Hepatocyte (in vitro differentiated cells): ENCODE measurements at regions not wholly inside any gene's neighbourhood (a gene's known extent, or its start where the extent isn't known, plus 50 kb on each side); places are given as distances from the start of the nearest gene placed in this dataset.

ENCODE experiments used
- DNase-seq: peaks from one replicate; pipeline ENCODE4 v3.0.0-alpha.2; 2016; ENCODE audit warnings: low spot score
- H2AFZ ChIP-seq: fragments of 200-600 bp; sonication (generic); 2 replicates; pipeline ENCODE4 v1.6.0; 2016; ENCODE audit warnings: antibody characterized with exemption, mild to moderate bottlenecking
- H3K27ac ChIP-seq: fragments of 200-600 bp; sonication (generic); 2 replicates; pipeline ENCODE4 v1.5.1; 2016; ENCODE audit warnings: mild to moderate bottlenecking
- H3K27me3 ChIP-seq: fragments of 200-600 bp; sonication (generic); 2 replicates; pipeline ENCODE4 v1.6.1; 2016
- H3K36me3 ChIP-seq: fragments of 200-600 bp; sonication (generic); replicated peaks from 2 replicates; pipeline ENCODE4 v1.5.1; 2016; ENCODE audit warnings: low read depth; ENCODE audit not compliant: insufficient read depth
- H3K4me1 ChIP-seq: fragments of 200-600 bp; sonication (generic); 2 replicates; pipeline ENCODE4 v1.5.1; 2016; ENCODE audit warnings: mild to moderate bottlenecking, moderate library complexity; ENCODE audit not compliant: insufficient read depth
- H3K4me2 ChIP-seq: fragments of 200-600 bp; sonication (generic); 2 replicates; pipeline ENCODE4 v1.6.0; 2016
- H3K4me3 ChIP-seq: fragments of 200-600 bp; sonication (generic); 2 replicates; pipeline ENCODE4 v1.5.1; 2016; ENCODE audit warnings: mild to moderate bottlenecking
- H3K79me2 ChIP-seq: fragments of 200-600 bp; sonication (generic); 2 replicates; pipeline ENCODE4 v1.6.0; 2017; ENCODE audit warnings: mild to moderate bottlenecking
- H3K9me2 ChIP-seq: fragments of 200-600 bp; sonication (generic); replicated peaks from 2 replicates; pipeline ENCODE4 v1.6.0; 2017; ENCODE audit warnings: mild to moderate bottlenecking; ENCODE audit not compliant: insufficient read depth
- H3K9me3 ChIP-seq: fragments of 200-600 bp; sonication (generic); 2 replicates; pipeline ENCODE4 v1.5.1; 2016; ENCODE audit warnings: low read depth, mild to moderate bottlenecking
- H4K20me1 ChIP-seq: fragments of 200-600 bp; sonication (generic); 2 replicates; pipeline ENCODE4 v1.6.0; 2016; ENCODE audit warnings: mild to moderate bottlenecking; ENCODE audit not compliant: insufficient read depth, poor library complexity, severe bottlenecking
- CTCF ChIP-seq: fragments of 200-600 bp; sonication (generic); IDR thresholded peaks from 2 replicates; pipeline ENCODE4 v1.5.1; 2016; ENCODE audit warnings: antibody characterized with exemption, mild to moderate bottlenecking; ENCODE audit not compliant: poor library complexity
- EZH2 ChIP-seq: fragments of 200-600 bp; sonication (generic); IDR thresholded peaks from 2 replicates; pipeline ENCODE4 v1.6.1; 2016; ENCODE audit warnings: antibody characterized with exemption, mild to moderate bottlenecking, borderline replicate concordance
- EZH2phosphoT487 ChIP-seq: fragments of 200-600 bp; sonication (generic); IDR thresholded peaks from one replicate; pipeline ENCODE4 v1.6.1; 2018; ENCODE audit warnings: antibody characterized with exemption, mild to moderate bottlenecking, low read depth, moderate library complexity; ENCODE audit not compliant: unreplicated experiment, severe bottlenecking
- WGBS: methylation state at CpG from one replicate; pipeline ENCODE4 v1.1.6; 2016; ENCODE audit warnings: low lambda C conversion rate; ENCODE audit errors: missing lambda C conversion rate; 5-methylcytosine and 5-hydroxymethylcytosine counted together

- no peak overlapping the region for H2AFZ ChIP-seq
- no peak overlapping the region for H3K4me2 ChIP-seq
- H3K36me3 ChIP-seq: no peaks in the 10 kb centered on the region
- no peaks in the 10 kb centered on the region for H3K9me3 ChIP-seq
- 82% methylated on average over 2 of the region's 2 CpGs for WGBS
- H3K4me1 ChIP-seq: no peaks in the 10 kb centered on the region
- no peak for TF ChIP-seq CTCF
- TF ChIP-seq EZH2: no peak
- no peak for TF ChIP-seq EZH2phosphoT487
- no peaks in the 10 kb centered on the region for H4K20me1 ChIP-seq
- no peak overlapping the region for H3K27ac ChIP-seq
- no peak overlapping the region for H3K4me3 ChIP-seq
- no peak for DNase-seq
- H3K9me2 ChIP-seq: no peaks in the 10 kb centered on the region
- no peaks in the 10 kb centered on the region for H3K79me2 ChIP-seq
- no peaks in the 10 kb centered on the region for H3K27me3 ChIP-seq
Observed at GRCh38 chr3:17913359-17913758, 170.9 kb upstream of the TBC1D5 start.

GRCh38 chr3:17911986-17912760 is 169.7 kb upstream of the TBC1D5 start:
- Histone ChIP-seq H3K36me3 (no peaks in the 10 kb centered on the region), H3K9me3 (no peaks in the 10 kb centered on the region), H3K4me3 (no peak overlapping the region), H3K27me3 (no peaks in the 10 kb centered on the region), H3K4me1 (no peaks in the 10 kb centered on the region), H3K9me2 (no peaks in the 10 kb centered on the region), H3K27ac (no peak overlapping the region), H2AFZ (no peak overlapping the region), H4K20me1 (no peaks in the 10 kb centered on the region), H3K4me2 (no peak overlapping the region), H3K79me2 (no peaks in the 10 kb centered on the region)
- 85% methylated on average over 8 of the region's 8 CpGs for WGBS
- DNase-seq: no peak
- no peak for TF ChIP-seq EZH2phosphoT487
- TF ChIP-seq CTCF: no peak
- TF ChIP-seq EZH2: no peak

GRCh38 chr3:17910922-17911321 is 168.5 kb upstream of the TBC1D5 start:
- no peaks in the 10 kb centered on the region for H3K4me1 ChIP-seq
- H3K9me3 ChIP-seq: no peaks in the 10 kb centered on the region
- WGBS: 100% methylated on average over 1 of the region's 1 CpG

More at GRCh38 chr3:17910922-17911321, 168.5 kb upstream of the TBC1D5 start:
- no peak overlapping the region for H3K4me3 ChIP-seq
- H3K4me2 ChIP-seq: no peak overlapping the region
- no peaks in the 10 kb centered on the region for H3K36me3 ChIP-seq
- no peaks in the 10 kb centered on the region for H3K9me2 ChIP-seq
- no peak for TF ChIP-seq EZH2phosphoT487
- TF ChIP-seq CTCF: no peak
- TF ChIP-seq EZH2: no peak
- no peak for DNase-seq
- no peaks in the 10 kb centered on the region for H4K20me1 ChIP-seq
- no peaks in the 10 kb centered on the region for H3K27me3 ChIP-seq
- H3K79me2 ChIP-seq: no peaks in the 10 kb centered on the region
- no peak overlapping the region for H2AFZ ChIP-seq
- H3K27ac ChIP-seq: no peak overlapping the region
